A549 (cell line): ENCODE measurements at regions not wholly inside any gene's neighbourhood (a gene's known extent, or its start where the extent isn't known, plus 50 kb on each side); places are given as distances from the start of the nearest gene placed in this dataset.

ENCODE experiments used
- ATAC-seq, 2 experiments: fragments of 200-7000 bp in 1 of 2; fragments of >200 bp in 1 of 2; cut with Nextera tagmentation in 1 of 2; cut with Tn5 transposase in 1 of 2; 3 replicates each; pipeline versions ENCODE4 v1.8.0 to v1.9.1; 2018 to 2020; ENCODE audit warnings: mild to moderate bottlenecking in 1 of 2, moderate library complexity in 1 of 2
- CTCF ChIA-PET: fragments of 300-600 bp; sonication (Branson Sonifier 250); formaldehyde crosslinking; extraction: SDS; loops from one replicate; lab custom pipeline; 2021; ENCODE audit warnings: antibody characterized with exemption, inconsistent platforms; lab: Yijun Ruan, JAX
- POLR2A ChIA-PET: fragments of 350-600 bp; formaldehyde crosslinking; extraction: SDS; loops from one replicate; lab custom pipeline; 2021; ENCODE audit warnings: antibody characterized with exemption, inconsistent platforms; lab: Yijun Ruan, JAX
- DNase-seq, 2 experiments: peaks; one replicate each; pipeline versions ENCODE4 v3.0.0 to v3.0.0-alpha.2; 2011 to 2016; ENCODE audit warnings: low read depth in 1 of 2, low spot score in 1 of 2
- FAIRE-seq: peaks from 2 replicates; lab custom pipeline; 2011; peaks lifted over from hg19 to GRCh38; lab: Jason Lieb, UNC
- H3K27ac ChIP-seq, 2 experiments: fragments of >200 bp; sonication (Bioruptor Twin); formaldehyde crosslinking; 3 replicates each; pipeline ENCODE4 v1.5.1; 2016 to 2017
- H3K4me1 ChIP-seq: fragments of >200 bp; sonication (Bioruptor Twin); formaldehyde crosslinking; 3 replicates; pipeline ENCODE4 v1.6.1; 2016
- H3K4me2 ChIP-seq: fragments of >200 bp; sonication (Bioruptor Twin); formaldehyde crosslinking; 3 replicates; pipeline ENCODE4 v1.6.1; 2016
- H3K4me3 ChIP-seq: fragments of >200 bp; sonication (Bioruptor Twin); formaldehyde crosslinking; 3 replicates; pipeline ENCODE4 v1.5.1; 2016
- H3K9me3 ChIP-seq: fragments of >200 bp; sonication (Bioruptor Twin); formaldehyde crosslinking; 3 replicates; pipeline ENCODE4 v1.6.1; 2016
- ATOH8 ChIP-seq: fragments of 250-450 bp; sonication (Bioruptor Pico); IDR thresholded peaks from 2 replicates; pipeline ENCODE4 v1.5.0; 2020; ENCODE audit warnings: low read depth, mild to moderate bottlenecking, moderate library complexity
- CBX2 ChIP-seq: fragments of 200-600 bp; sonication (generic); IDR thresholded peaks from 2 replicates; pipeline ENCODE4 v1.6.1; 2016; ENCODE audit warnings: low read depth, mild to moderate bottlenecking, borderline replicate concordance
- EP300 ChIP-seq, 2 experiments: fragments of >200 bp; sonication (Bioruptor Twin); formaldehyde crosslinking; IDR thresholded peaks; 2 replicates in 1 of 2; 3 replicates in 1 of 2; pipeline ENCODE4 v1.6.1; 2016 to 2017
- ESRRA ChIP-seq: fragments of 150-350 bp; IDR thresholded peaks from 2 replicates; pipeline ENCODE4 v1.6.1; 2014; ENCODE audit warnings: mild to moderate bottlenecking, low read length, borderline replicate concordance
- FOSL2 ChIP-seq, 2 experiments: fragments of 450-650 bp in 1 of 2; fragments of >200 bp in 1 of 2; sonication (Bioruptor Twin) in 1 of 2; formaldehyde crosslinking; IDR thresholded peaks; 2 replicates each; pipeline versions ENCODE4 v1.5.0 to v1.6.1; 2016 to 2020; ENCODE audit warnings: mild to moderate bottlenecking in 1 of 2, moderate library complexity in 1 of 2
- FOXS1 ChIP-seq: fragments of 250-450 bp; sonication (Bioruptor Pico); IDR thresholded peaks from 2 replicates; pipeline ENCODE4 v1.5.0; 2020; ENCODE audit warnings: mild to moderate bottlenecking, moderate library complexity
- HES2 ChIP-seq: fragments of >200 bp; sonication (Bioruptor Twin); formaldehyde crosslinking; IDR thresholded peaks from 2 replicates; pipeline ENCODE4 v1.6.1; 2016
- HEYL ChIP-seq: fragments of 250-450 bp; sonication (Bioruptor Pico); IDR thresholded peaks from 2 replicates; pipeline ENCODE4 v1.8.0; 2021; ENCODE audit warnings: mild to moderate bottlenecking, moderate library complexity
- HOXB13 ChIP-seq: fragments of 250-450 bp; sonication (Bioruptor Pico); IDR thresholded peaks from 2 replicates; pipeline ENCODE4 v1.5.0; 2020; ENCODE audit warnings: low read depth, mild to moderate bottlenecking, moderate library complexity
- HOXB5 ChIP-seq: fragments of 250-450 bp; sonication (Bioruptor Pico); IDR thresholded peaks from 2 replicates; pipeline ENCODE4 v1.5.0; 2020; ENCODE audit warnings: mild to moderate bottlenecking, moderate library complexity
- JUN ChIP-seq, 2 experiments: fragments of >200 bp; sonication (Bioruptor Twin); formaldehyde crosslinking; IDR thresholded peaks; 2 replicates in 1 of 2; 3 replicates in 1 of 2; pipeline ENCODE4 v1.6.1; 2016 to 2017
- JUNB ChIP-seq: fragments of >200 bp; sonication (Bioruptor Twin); formaldehyde crosslinking; IDR thresholded peaks from 2 replicates; pipeline ENCODE4 v1.6.1; 2016
- KDM1A ChIP-seq: fragments of 200-600 bp; sonication (generic); IDR thresholded peaks from 2 replicates; pipeline ENCODE4 v1.6.1; 2016; ENCODE audit warnings: low read depth, mild to moderate bottlenecking
- MAFK ChIP-seq: fragments of 450-650 bp; IDR thresholded peaks from 2 replicates; pipeline ENCODE4 v1.6.1; 2014; ENCODE audit not compliant: partially characterized antibody
- MAX ChIP-seq: IDR thresholded peaks from 2 replicates; pipeline ENCODE4 v1.6.1; 2012
- NFE2L2 ChIP-seq: fragments of 150-350 bp; conservative IDR thresholded peaks from 2 replicates; pipeline ENCODE4 v1.6.1; 2014; ENCODE audit warnings: low read length
- NPAS2 ChIP-seq: fragments of 250-450 bp; sonication (Bioruptor Pico); IDR thresholded peaks from 2 replicates; pipeline ENCODE4 v1.8.0; 2022; ENCODE audit warnings: mild to moderate bottlenecking, moderate library complexity, borderline replicate concordance
- RAD21 ChIP-seq, 2 experiments: fragments of >200 bp in 1 of 2; sonication (Bioruptor Twin) in 1 of 2; formaldehyde crosslinking in 1 of 2; IDR thresholded peaks in 1 of 2; conservative IDR thresholded peaks in 1 of 2; 2 replicates in 1 of 2; 3 replicates in 1 of 2; pipeline ENCODE4 v1.6.1; 2012 to 2018; ENCODE audit warnings: inconsistent platforms in 1 of 2
- REST ChIP-seq: fragments of 200-600 bp; sonication (generic); IDR thresholded peaks from 2 replicates; pipeline ENCODE4 v1.6.1; 2016; ENCODE audit warnings: antibody characterized with exemption, mild to moderate bottlenecking, moderate library complexity
- TFCP2L1 ChIP-seq: fragments of 250-450 bp; sonication (Bioruptor Pico); IDR thresholded peaks from 2 replicates; pipeline ENCODE4 v1.5.0; 2021; ENCODE audit warnings: mild to moderate bottlenecking
- ZFP36 ChIP-seq: fragments of 450-650 bp; IDR thresholded peaks from 2 replicates; pipeline ENCODE4 v1.6.1; 2014; ENCODE audit warnings: borderline replicate concordance; ENCODE audit not compliant: partially characterized antibody
- ZNF302 ChIP-seq: fragments of 250-450 bp; sonication (Bioruptor Pico); IDR thresholded peaks from 2 replicates; pipeline ENCODE4 v1.9.0; 2021; ENCODE audit warnings: inconsistent platforms, mild to moderate bottlenecking, moderate library complexity
- ZSCAN20 ChIP-seq: fragments of 250-450 bp; sonication (Bioruptor Pico); IDR thresholded peaks from 2 replicates; pipeline ENCODE4 v1.8.0; 2022; ENCODE audit warnings: mild to moderate bottlenecking, moderate library complexity
- WGBS: methylation state at CpG from one replicate; pipeline ENCODE4 v1.1.6; 2017; ENCODE audit errors: missing lambda C conversion rate; 5-methylcytosine and 5-hydroxymethylcytosine counted together
- TF ChIP-seq, protein P1 (sequence below): IDR thresholded peaks from 2 replicates; pipeline ENCODE4 v1.6.1; 2012; ENCODE audit warnings: low read depth, borderline replicate concordance

- FAIRE-seq = no peak
- Histone ChIP-seq H3K4me2 (peak overlapping the region; percentile 48), H3K4me3 (no peak overlapping the region), H3K4me1 (peaks cover 25% of the 10 kb centered on the region), H3K9me3 (0 out of 3 replicates have a peak, but pooled peaks cover 4% of the 10 kb centered on the region), H3K27ac (peak overlapping the region; percentile 85 to 89)
- DNase-seq = peak; percentile 59 to 83
- TF ChIP-seq KDM1A (no peak), ATOH8 (CRISPR knock-in tag) (peak; percentile 72; the same call in 1 of the 2 replicates), JUN (IDR thresholded peaks at IDR 0.05) (peak in 1 of 2 experiments; percentile 55; a peak in 1 of 5 replicates), HEYL (CRISPR knock-in tag) (no peak), CBX2 (no peak), RAD21 (conservative IDR thresholded peaks at IDR 0.05 in 1 of 2, IDR thresholded peaks at IDR 0.05 in 1 of 2) (0 out of 5 replicates have a peak, but pooled peaks of 1 of the 2 experiments have one; percentile 11), ZSCAN20 (CRISPR knock-in tag) (peak; percentile 67; the same call in 1 of the 2 replicates), REST (no peak), JUNB (peak; percentile 22; the same call in 1 of the 2 replicates), ZFP36 (no peak), EP300 (IDR thresholded peaks at IDR 0.05) (peak in 1 of 2 experiments; percentile 49; a peak in 1 of 5 replicates), MAX (peak; percentile 59), HES2 (no peak), NFE2L2 (peak; percentile 97), MAFK (peak; percentile 99), HOXB13 (CRISPR knock-in tag) (peak; percentile 70; the same call in 1 of the 2 replicates), ZNF302 (CRISPR knock-in tag) (peak; percentile 57; the same call in 1 of the 2 replicates), TFCP2L1 (CRISPR knock-in tag) (no peak), HOXB5 (CRISPR knock-in tag) (peak; percentile 67; the same call in 1 of the 2 replicates), ESRRA (no peak), FOXS1 (CRISPR knock-in tag) (no peak), NPAS2 (CRISPR knock-in tag) (no peak), FOSL2 (IDR thresholded peaks at IDR 0.05) (0 out of 2 replicates have a peak, but pooled peaks have one; percentile 9), FOSL2 (CRISPR knock-in tag; IDR thresholded peaks at IDR 0.05) (peak; percentile 66)
- TF ChIP-seq, protein P1, sequence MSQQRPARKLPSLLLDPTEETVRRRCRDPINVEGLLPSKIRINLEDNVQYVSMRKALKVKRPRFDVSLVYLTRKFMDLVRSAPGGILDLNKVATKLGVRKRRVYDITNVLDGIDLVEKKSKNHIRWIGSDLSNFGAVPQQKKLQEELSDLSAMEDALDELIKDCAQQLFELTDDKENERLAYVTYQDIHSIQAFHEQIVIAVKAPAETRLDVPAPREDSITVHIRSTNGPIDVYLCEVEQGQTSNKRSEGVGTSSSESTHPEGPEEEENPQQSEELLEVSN = peak; percentile 57; the same call in 1 of the 2 replicates
- TF ChIP-seq, all 56 proteins: peak for 14
- POLR2A ChIA-PET = no interaction called here
- 38% methylated on average over 5 of the region's 5 CpGs for WGBS
- ATAC-seq = peak; percentile 87 to 89
- CTCF ChIA-PET = interaction anchor here (1.0 to 2.0 kb wide), 4 partner anchors 11 to 15 kb away, joined by 3 to 6 read pairs (median 4); no protein-coding TSS in a partner anchor
These were observed 115.2 kb downstream of the TTC32 start for GRCh38 chr2:19786408-19787058.
